PC-3 (cell line): ENCODE measurements at regions not wholly inside any gene's neighbourhood (a gene's known extent, or its start where the extent isn't known, plus 50 kb on each side); places are given as distances from the start of the nearest gene placed in this dataset.

Source experiments
- ATAC-seq: fragments of 200-7000 bp; cut with Tn5 transposase; 2 replicates; pipeline ENCODE4 v1.9.1; 2020; ENCODE audit warnings: mild to moderate bottlenecking, moderate library complexity
- BruUV-seq: library from RNA; stranded (reverse); fragments of 400-500 nt; replicated peaks from 2 replicates; lab custom pipeline; 2021; lab: Mats Ljungman, UMichigan
- CTCF ChIA-PET: fragments of 300-600 bp; sonication (Branson Sonifier 250); formaldehyde crosslinking; loops from one replicate; lab custom pipeline; 2022; ENCODE audit warnings: antibody characterized with exemption; lab: Charles Lee
- POLR2A ChIA-PET: fragments of 300-600 bp; sonication (Branson Sonifier 250); formaldehyde crosslinking; loops from one replicate; lab custom pipeline; 2022; ENCODE audit warnings: antibody characterized with exemption; ENCODE audit not compliant: unreplicated experiment; lab: Charles Lee
- DNase-seq: peaks from one replicate; pipeline ENCODE4 v3.0.0-alpha.2; 2015
- H2AFZ ChIP-seq: fragments of 300-600 bp; sonication (generic); 2 replicates; pipeline ENCODE4 v1.6.0; 2016; ENCODE audit warnings: antibody characterized with exemption, low read length
- H3F3A ChIP-seq: fragments of 300-600 bp; sonication (generic); one replicate; pipeline ENCODE4 v1.6.0; 2017; ENCODE audit warnings: antibody characterized with exemption, low read length, control low read depth, mild to moderate bottlenecking; ENCODE audit not compliant: unreplicated experiment
- H3K27ac ChIP-seq: fragments of 300-600 bp; sonication (generic); 2 replicates; pipeline ENCODE4 v1.5.1; 2016; ENCODE audit warnings: mild to moderate bottlenecking, low read length
- H3K27me3 ChIP-seq: fragments of 300-600 bp; sonication (generic); 2 replicates; pipeline ENCODE4 v1.6.1; 2016; ENCODE audit warnings: low read length, mixed read lengths
- H3K36me3 ChIP-seq: fragments of 300-600 bp; sonication (generic); 2 replicates; pipeline ENCODE4 v1.6.1; 2016; ENCODE audit warnings: low read depth, mixed run types, low read length, mixed read lengths
- H3K4me1 ChIP-seq: fragments of 300-600 bp; sonication (generic); 2 replicates; pipeline ENCODE4 v1.5.1; 2016; ENCODE audit warnings: low read length; ENCODE audit not compliant: insufficient read depth
- H3K4me2 ChIP-seq: fragments of 300-600 bp; sonication (generic); 2 replicates; pipeline ENCODE4 v1.6.0; 2016; ENCODE audit warnings: low read length
- H3K4me3 ChIP-seq: fragments of 300-600 bp; sonication (generic); 2 replicates; pipeline ENCODE4 v1.5.1; 2016; ENCODE audit warnings: mild to moderate bottlenecking, low read length, mixed read lengths
- H3K79me2 ChIP-seq: fragments of 300-600 bp; sonication (generic); 2 replicates; pipeline ENCODE4 v1.6.1; 2017; ENCODE audit warnings: low read length, mixed read lengths
- H3K9ac ChIP-seq: fragments of 300-600 bp; sonication (generic); 2 replicates; pipeline ENCODE4 v1.6.0; 2016; ENCODE audit warnings: mild to moderate bottlenecking, low read length
- H3K9me2 ChIP-seq: fragments of 300-600 bp; sonication (generic); replicated peaks from 2 replicates; pipeline ENCODE4 v1.6.1; 2016; ENCODE audit warnings: mixed run types, low read length, mixed read lengths
- H3K9me3 ChIP-seq: fragments of 300-600 bp; sonication (generic); 2 replicates; pipeline ENCODE4 v1.6.1; 2016; ENCODE audit warnings: low read length, mixed read lengths
- H4K20me1 ChIP-seq: fragments of 300-600 bp; sonication (generic); 2 replicates; pipeline ENCODE4 v1.6.1; 2016; ENCODE audit warnings: low read length, mixed read lengths
- CTCF ChIP-seq: fragments of 300-600 bp; sonication (generic); conservative IDR thresholded peaks from 2 replicates; pipeline ENCODE4 v1.5.1; 2017; ENCODE audit warnings: antibody characterized with exemption, low read depth, mild to moderate bottlenecking, low read length
- EZH2 ChIP-seq: fragments of 300-600 bp; sonication (generic); IDR thresholded peaks from one replicate; pipeline ENCODE4 v1.6.1; 2017; ENCODE audit warnings: antibody characterized with exemption, mild to moderate bottlenecking, low read length; ENCODE audit not compliant: unreplicated experiment
- EZH2phosphoT487 ChIP-seq: fragments of 300-600 bp; sonication (generic); IDR thresholded peaks from 2 replicates; pipeline ENCODE4 v1.6.1; 2018; ENCODE audit warnings: mild to moderate bottlenecking, antibody characterized with exemption, low read length, borderline replicate concordance
- intact Hi-C: fragments of 100-400 bp; cut with micrococcal nuclease; formaldehyde crosslinking; loops from 2 replicates; pipeline ENCODE4 v1.9.0; 2023

GRCh38 chr14:86305058-86305457, 775.1 kb downstream of the FLRT2 start:
- ATAC-seq, result no peak

GRCh38 chr14:86299994-86300393, 770.0 kb downstream of the FLRT2 start:
- TF ChIP-seq CTCF (no peak), EZH2 (no peak)
- no peak for ATAC-seq
- Histone ChIP-seq H3K27ac (no peak overlapping the region), H2AFZ (no peak overlapping the region), H3K4me1 (no peaks in the 10 kb centered on the region), H3K4me2 (no peak overlapping the region), H3K4me3 (no peak overlapping the region), H3K79me2 (no peaks in the 10 kb centered on the region), H4K20me1 (no peaks in the 10 kb centered on the region), H3F3A (no peaks in the 10 kb centered on the region), H3K9ac (no peak overlapping the region), H3K9me3 (no peaks in the 10 kb centered on the region), H3K36me3 (no peaks in the 10 kb centered on the region), H3K27me3 (no peaks in the 10 kb centered on the region), H3K9me2 (no peaks in the 10 kb centered on the region)
- ChIA-PET POLR2A (no interaction called here), CTCF (no interaction called here)
- no peak for DNase-seq
- BruUV-seq, result no TSS peak
- intact Hi-C loops, result no loop called here

More at GRCh38 chr14:86305058-86305457, 775.1 kb downstream of the FLRT2 start:
- 0 out of 2 replicates have a peak, but pooled peaks cover 5% of the 10 kb centered on the region for H3K27me3 ChIP-seq
- no peaks in the 10 kb centered on the region for H3K4me1 ChIP-seq
- no peaks in the 10 kb centered on the region for H4K20me1 ChIP-seq
- H3K4me3 ChIP-seq, result no peak overlapping the region
- H3K9ac ChIP-seq, result no peak overlapping the region
- intact Hi-C loops, result no loop called here
- BruUV-seq, result no TSS peak
- ChIA-PET POLR2A (no interaction called here), CTCF (no interaction called here)
- H2AFZ ChIP-seq, result no peak overlapping the region
- 0 out of 2 replicates have a peak, but pooled peaks cover under 1% of the 10 kb centered on the region for H3K9me2 ChIP-seq
- H3K27ac ChIP-seq, result no peak overlapping the region
- no peaks in the 10 kb centered on the region for H3K9me3 ChIP-seq
- no peaks in the 10 kb centered on the region for H3F3A ChIP-seq
- TF ChIP-seq EZH2phosphoT487, result no peak
- TF ChIP-seq CTCF, result no peak
- TF ChIP-seq EZH2, result no peak
- H3K36me3 ChIP-seq, result no peaks in the 10 kb centered on the region
- H3K4me2 ChIP-seq, result no peak overlapping the region
- no peak for DNase-seq
- H3K79me2 ChIP-seq, result no peaks in the 10 kb centered on the region

GRCh38 chr14:86296173-86296572, 766.2 kb downstream of the FLRT2 start:
- ChIA-PET CTCF (no interaction called here), POLR2A (no interaction called here)
- no peak overlapping the region for H3K27ac ChIP-seq
- H4K20me1 ChIP-seq, result no peaks in the 10 kb centered on the region
- no peaks in the 10 kb centered on the region for H3K36me3 ChIP-seq
- H2AFZ ChIP-seq, result no peak overlapping the region
- no peaks in the 10 kb centered on the region for H3K27me3 ChIP-seq
- no peaks in the 10 kb centered on the region for H3K79me2 ChIP-seq
- intact Hi-C loops, result no loop called here
- DNase-seq (peak; percentile 54), ATAC-seq (no peak)
- no peaks in the 10 kb centered on the region for H3K9me2 ChIP-seq
- no peak for TF ChIP-seq CTCF
- TF ChIP-seq EZH2phosphoT487, result no peak
- TF ChIP-seq EZH2, result no peak
- no peak overlapping the region for H3K4me2 ChIP-seq
- H3K9ac ChIP-seq, result no peak overlapping the region
- no peaks in the 10 kb centered on the region for H3F3A ChIP-seq
- H3K4me3 ChIP-seq, result no peak overlapping the region
- no TSS peak for BruUV-seq
- H3K4me1 ChIP-seq, result no peaks in the 10 kb centered on the region
- 0 out of 2 replicates have a peak, but pooled peaks cover 5% of the 10 kb centered on the region for H3K9me3 ChIP-seq
